ENCODE measurements at regions not wholly inside any gene's neighbourhood (a gene's known extent, or its start where the extent isn't known, plus 50 kb on each side); places are given as distances from the start of the nearest gene placed in this dataset.

GRCh38 chrX:116226665-116227484, 56.3 kb downstream of the AGTR2 start:
- Mint-ChIP-seq H3K27ac (no peak overlapping the region), H3K4me1 (no peaks in the 10 kb centered on the region), H3K4me3 (no peak overlapping the region), H3K27me3 (no peaks in the 10 kb centered on the region), H3K9me3 (ENCODE audit: insufficient read depth) (peaks cover 2% of the 10 kb centered on the region)
- no peak overlapping the region for H2AFZ ChIP-seq (ENCODE audit: insufficient read depth, low read depth, low read length, poor library complexity, severe bottlenecking)
- CTCF ChIA-PET, result no interaction called here
- H3K27ac ChIP-seq (ENCODE audit: low read length in 2 of 2), result no peak overlapping the region
- WGBS (ENCODE audit: insufficient coverage), result no CpG with 5 or more reads among the region's 3 CpGs
- ATAC-seq (ENCODE audit: low read depth), result no peak
- no peaks in the 10 kb centered on the region for H3K27me3 ChIP-seq (replicated peaks in 1 of 4; ENCODE audit: control extremely low read depth in 1 of 4, control insufficient read depth in 3 of 4, insufficient read depth in 4 of 4, low read length in 3 of 4)
- no peak for DNase-seq
- H3K4me3 ChIP-seq (ENCODE audit: control extremely low read depth in 1 of 5, extremely low read depth in 1 of 5, insufficient read depth in 1 of 5, low read depth in 2 of 5, low read length in 4 of 5), result no peak overlapping the region
- H4K20me1 ChIP-seq (ENCODE audit: control insufficient read depth, insufficient read depth, low read length, poor library complexity, severe bottlenecking), result no peaks in the 10 kb centered on the region
- no peaks in the 10 kb centered on the region for H3K79me2 ChIP-seq (ENCODE audit: control insufficient read depth, insufficient read depth, low read length)
- POLR2A ChIA-PET, result no interaction called here
- no peak overlapping the region for H3K4me2 ChIP-seq (replicated peaks; ENCODE audit: low read depth, low read length, poor library complexity, severe bottlenecking)
- H3K4me1 ChIP-seq (ENCODE audit: control insufficient read depth in 2 of 2, insufficient read depth in 2 of 2, low read length in 2 of 2), result no peaks in the 10 kb centered on the region
- intact Hi-C loops (cut with micrococcal nuclease), result no loop called here
- no peak overlapping the region for H3K9ac ChIP-seq (ENCODE audit: low read length)
- TF ChIP-seq EZH2 (IDR thresholded peaks at IDR 0.05; ENCODE audit: borderline replicate concordance, insufficient read depth, low read depth, low read length, poor library complexity, severe bottlenecking), result no peak
- TF ChIP-seq CTCF (IDR thresholded peaks at IDR 0.05), result no peak
- no peaks in the 10 kb centered on the region for H3K9me3 ChIP-seq (ENCODE audit: control extremely low read depth in 1 of 3, control insufficient read depth in 2 of 3, insufficient read depth in 1 of 3, low read length in 2 of 3)
- H3K36me3 ChIP-seq (replicated peaks in 1 of 2; ENCODE audit: control extremely low read depth in 1 of 2, control insufficient read depth in 1 of 2, extremely low read depth in 1 of 2, insufficient read depth in 2 of 2, low read length in 1 of 2), result no peaks in the 10 kb centered on the region

- Histone ChIP-seq H3K79me2 (ENCODE audit: control insufficient read depth, insufficient read depth, low read length) (no peaks in the 10 kb centered on the region), H3K4me1 (ENCODE audit: control insufficient read depth in 2 of 2, insufficient read depth in 2 of 2, low read length in 2 of 2) (no peaks in the 10 kb centered on the region), H4K20me1 (ENCODE audit: control insufficient read depth, insufficient read depth, low read length, poor library complexity, severe bottlenecking) (no peaks in the 10 kb centered on the region), H2AFZ (ENCODE audit: insufficient read depth, low read depth, low read length, poor library complexity, severe bottlenecking) (no peak overlapping the region), H3K9ac (ENCODE audit: low read length) (no peak overlapping the region), H3K9me3 (ENCODE audit: control extremely low read depth in 1 of 3, control insufficient read depth in 2 of 3, insufficient read depth in 1 of 3, low read length in 2 of 3) (no peaks in the 10 kb centered on the region), H3K27ac (ENCODE audit: low read length in 2 of 2) (no peak overlapping the region), H3K4me3 (ENCODE audit: control extremely low read depth in 1 of 5, extremely low read depth in 1 of 5, insufficient read depth in 1 of 5, low read depth in 2 of 5, low read length in 4 of 5) (no peak overlapping the region), H3K4me2 (replicated peaks; ENCODE audit: low read depth, low read length, poor library complexity, severe bottlenecking) (no peak overlapping the region), H3K27me3 (replicated peaks in 1 of 4; ENCODE audit: control extremely low read depth in 1 of 4, control insufficient read depth in 3 of 4, insufficient read depth in 4 of 4, low read length in 3 of 4) (no peaks in the 10 kb centered on the region), H3K36me3 (replicated peaks in 1 of 2; ENCODE audit: control extremely low read depth in 1 of 2, control insufficient read depth in 1 of 2, extremely low read depth in 1 of 2, insufficient read depth in 2 of 2, low read length in 1 of 2) (no peaks in the 10 kb centered on the region)
- ATAC-seq (ENCODE audit: low read depth) (no peak), DNase-seq (no peak)
- WGBS (ENCODE audit: insufficient coverage), result no CpG with 5 or more reads among the region's 4 CpGs
- Mint-ChIP-seq H3K9me3 (ENCODE audit: insufficient read depth) (peaks cover 2% of the 10 kb centered on the region), H3K4me3 (no peak overlapping the region), H3K27ac (no peak overlapping the region), H3K4me1 (no peaks in the 10 kb centered on the region), H3K27me3 (no peaks in the 10 kb centered on the region)
- POLR2A ChIA-PET, result no interaction called here
- TF ChIP-seq CTCF (IDR thresholded peaks at IDR 0.05), result no peak
- TF ChIP-seq EZH2 (IDR thresholded peaks at IDR 0.05; ENCODE audit: borderline replicate concordance, insufficient read depth, low read depth, low read length, poor library complexity, severe bottlenecking), result no peak
- CTCF ChIA-PET, result no interaction called here
- intact Hi-C loops (cut with micrococcal nuclease), result no loop called here
Observed at GRCh38 chrX:116230130-116230898, 59.8 kb downstream of the AGTR2 start.
